B cell (primary cell): ENCODE measurements at regions not wholly inside any gene's neighbourhood (a gene's known extent, or its start where the extent isn't known, plus 50 kb on each side); places are given as distances from the start of the nearest gene placed in this dataset.
"Not testable (repeated sequence)": the region's sequence is repeated elsewhere in the genome, so short reads cannot be mapped to it uniquely, and the experiment has no call there.

Experiments used
- ATAC-seq: fragments of 200-7000 bp; cut with Tn5 transposase; one replicate; pipeline ENCODE4 v1.10.0; 2021; ENCODE audit warnings: low read depth, mild to moderate bottlenecking, moderate number of reproducible peaks, moderate library complexity
- CTCF ChIA-PET: fragments of 350-600 bp; sonication (Branson Sonifier 250); formaldehyde crosslinking; loops from one replicate; lab custom pipeline; 2021; ENCODE audit warnings: antibody characterized with exemption, inconsistent platforms; lab: Charles Lee
- POLR2A ChIA-PET: fragments of 350-600 bp; sonication (Branson Sonifier 250); formaldehyde crosslinking; loops from one replicate; lab custom pipeline; 2021; ENCODE audit warnings: antibody characterized with exemption; lab: Charles Lee
- DNase-seq: peaks from one replicate; pipeline ENCODE4 v3.0.0; 2013
- H2AFZ ChIP-seq: 2 replicates; pipeline ENCODE4 v1.6.1; 2012; ENCODE audit warnings: mild to moderate bottlenecking, low read depth, low read length; ENCODE audit not compliant: insufficient read depth, poor library complexity, severe bottlenecking
- H3K27ac ChIP-seq, 2 donors: 1 replicate in 1 of 2; 2 replicates in 1 of 2; pipeline ENCODE4 v1.5.1; 2012 to 2013; ENCODE audit warnings: low read length in 2 of 2, mild to moderate bottlenecking in 2 of 2, moderate library complexity in 1 of 2
- H3K27me3 ChIP-seq, 4 experiments: fragments of 200-600 bp in 1 of 4; sonication (generic) in 1 of 4; replicated peaks in 1 of 4; 1 replicate in 2 of 4; 2 replicates in 2 of 4; pipeline versions ENCODE4 v1.6.1 to v1.7.0; 2013 to 2016; ENCODE audit warnings: low read length in 3 of 4, mild to moderate bottlenecking in 2 of 4, mixed read lengths in 1 of 4, moderate library complexity in 1 of 4; ENCODE audit not compliant: insufficient read depth in 4 of 4, control insufficient read depth in 3 of 4; ENCODE audit errors: control extremely low read depth in 1 of 4
- H3K36me3 ChIP-seq, 2 experiments: replicated peaks in 1 of 2; 1 replicate in 1 of 2; 2 replicates in 1 of 2; pipeline versions ENCODE4 v1.6.1 to v1.7.1; 2013; ENCODE audit warnings: low read length in 1 of 2; ENCODE audit not compliant: insufficient read depth in 2 of 2, control insufficient read depth in 1 of 2; ENCODE audit errors: control extremely low read depth in 1 of 2, extremely low read depth in 1 of 2
- H3K4me1 ChIP-seq, 2 donors: fragments of 200-600 bp in 1 of 2; sonication (generic) in 1 of 2; 1 replicate in 1 of 2; 2 replicates in 1 of 2; pipeline versions ENCODE4 v1.5.1 to v1.6.1; 2013 to 2017; ENCODE audit warnings: low read length in 2 of 2; ENCODE audit not compliant: control insufficient read depth in 2 of 2, insufficient read depth in 2 of 2
- H3K4me2 ChIP-seq: replicated peaks from 2 replicates; pipeline ENCODE3; 2012; ENCODE audit warnings: mild to moderate bottlenecking, low read depth, low read length; ENCODE audit not compliant: poor library complexity, severe bottlenecking
- H3K4me3 ChIP-seq, 5 experiments: fragments of 200-600 bp in 1 of 5; sonication (generic) in 1 of 5; 1 replicate in 3 of 5; 2 replicates in 2 of 5; pipeline versions ENCODE4 v1.5.1 to v1.7.0; 2011 to 2016; ENCODE audit warnings: low read length in 4 of 5, mild to moderate bottlenecking in 4 of 5, low read depth in 2 of 5, control low read depth in 1 of 5, moderate library complexity in 1 of 5; ENCODE audit not compliant: insufficient read depth in 1 of 5; ENCODE audit errors: control extremely low read depth in 1 of 5, extremely low read depth in 1 of 5
- H3K79me2 ChIP-seq: fragments of 200-600 bp; sonication (generic); one replicate; pipeline ENCODE4 v1.6.0; 2016; ENCODE audit warnings: low read length; ENCODE audit not compliant: control insufficient read depth, insufficient read depth
- H3K9ac ChIP-seq: fragments of 200-600 bp; sonication (generic); 2 replicates; pipeline ENCODE4 v1.6.1; 2017; ENCODE audit warnings: mild to moderate bottlenecking, low read length, moderate library complexity
- H3K9me3 ChIP-seq, 3 donors: one replicate each; pipeline versions ENCODE4 v1.6.1 to v1.7.1; 2013; ENCODE audit warnings: low read length in 2 of 3; ENCODE audit not compliant: control insufficient read depth in 2 of 3, insufficient read depth in 1 of 3; ENCODE audit errors: control extremely low read depth in 1 of 3
- H4K20me1 ChIP-seq: 2 replicates; pipeline ENCODE4 v1.6.0; 2012; ENCODE audit warnings: mild to moderate bottlenecking, low read length; ENCODE audit not compliant: insufficient read depth, control insufficient read depth, poor library complexity, severe bottlenecking
- H3K27ac Mint-ChIP-seq: one replicate; pipeline ENCODE4 v1.8.0; 2021; ENCODE audit warnings: mixed read lengths
- H3K27me3 Mint-ChIP-seq: one replicate; pipeline ENCODE4 v1.8.0; 2021; ENCODE audit warnings: mixed read lengths
- H3K4me1 Mint-ChIP-seq: one replicate; pipeline ENCODE4 v1.8.0; 2021; ENCODE audit warnings: mixed read lengths
- H3K4me3 Mint-ChIP-seq: one replicate; pipeline ENCODE4 v1.8.0; 2021; ENCODE audit warnings: mixed read lengths
- H3K9me3 Mint-ChIP-seq: one replicate; pipeline ENCODE4 v1.8.0; 2022; ENCODE audit warnings: mixed read lengths; ENCODE audit not compliant: insufficient read depth
- EZH2 ChIP-seq: IDR thresholded peaks from 2 replicates; pipeline ENCODE4 v1.6.1; 2012; ENCODE audit warnings: borderline replicate concordance, low read depth, mild to moderate bottlenecking, moderate library complexity, low read length; ENCODE audit not compliant: insufficient read depth, poor library complexity, severe bottlenecking
- WGBS: methylation state at CpG from one replicate; pipeline ENCODE4 v1.1.5; 2013; ENCODE audit warnings: missing lambda C conversion rate; ENCODE audit not compliant: insufficient coverage; 5-methylcytosine and 5-hydroxymethylcytosine counted together
- intact Hi-C: fragments of 100-400 bp; cut with micrococcal nuclease; formaldehyde crosslinking; loops from one replicate; pipeline ENCODE4 v1.10.0; 2022
- TF ChIP-seq, protein P1 (sequence below): fragments of 200-600 bp; IDR thresholded peaks from one replicate; pipeline ENCODE4 v1.8.0; 2022; ENCODE audit warnings: antibody characterized with exemption, mild to moderate bottlenecking

DNA sequence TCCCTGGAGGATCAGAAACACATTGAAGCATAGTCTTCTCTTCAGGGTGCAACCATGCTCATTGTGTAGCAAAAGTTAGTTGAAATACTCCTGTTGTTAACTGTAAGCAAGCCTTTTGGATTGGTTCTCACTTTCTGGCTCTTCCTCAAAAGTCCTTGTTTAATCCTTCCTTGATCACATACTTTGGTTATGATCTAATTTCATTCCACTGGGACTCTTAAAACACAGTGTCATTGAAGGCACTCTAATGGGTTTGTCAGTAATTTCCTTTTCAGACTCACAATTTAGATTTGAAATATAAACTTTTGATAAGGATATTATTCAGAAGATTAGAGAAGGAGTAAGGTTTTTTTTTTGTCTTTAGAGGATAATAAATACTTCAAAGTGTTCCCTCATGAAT lies 451.7 kb upstream of the SGO1 start:
- Mint-ChIP-seq H3K27ac (no peak overlapping the region), H3K9me3 (peaks cover 4% of the 10 kb centered on the region), H3K27me3 (no peaks in the 10 kb centered on the region), H3K4me1 (no peaks in the 10 kb centered on the region), H3K4me3 (no peak overlapping the region)
- POLR2A ChIA-PET: no interaction called here
- Histone ChIP-seq H3K36me3 (no peaks in the 10 kb centered on the region), H3K9ac (no peak overlapping the region), H3K27me3 (no peaks in the 10 kb centered on the region), H3K4me1 (no peaks in the 10 kb centered on the region), H3K4me2 (no peak overlapping the region), H3K9me3 (no peaks in the 10 kb centered on the region), H3K27ac (no peak overlapping the region), H4K20me1 (no peaks in the 10 kb centered on the region), H3K79me2 (no peaks in the 10 kb centered on the region), H2AFZ (no peak overlapping the region), H3K4me3 (no peak overlapping the region)
- no peak for DNase-seq
- intact Hi-C loops: no loop called here
- TF ChIP-seq, protein P1, sequence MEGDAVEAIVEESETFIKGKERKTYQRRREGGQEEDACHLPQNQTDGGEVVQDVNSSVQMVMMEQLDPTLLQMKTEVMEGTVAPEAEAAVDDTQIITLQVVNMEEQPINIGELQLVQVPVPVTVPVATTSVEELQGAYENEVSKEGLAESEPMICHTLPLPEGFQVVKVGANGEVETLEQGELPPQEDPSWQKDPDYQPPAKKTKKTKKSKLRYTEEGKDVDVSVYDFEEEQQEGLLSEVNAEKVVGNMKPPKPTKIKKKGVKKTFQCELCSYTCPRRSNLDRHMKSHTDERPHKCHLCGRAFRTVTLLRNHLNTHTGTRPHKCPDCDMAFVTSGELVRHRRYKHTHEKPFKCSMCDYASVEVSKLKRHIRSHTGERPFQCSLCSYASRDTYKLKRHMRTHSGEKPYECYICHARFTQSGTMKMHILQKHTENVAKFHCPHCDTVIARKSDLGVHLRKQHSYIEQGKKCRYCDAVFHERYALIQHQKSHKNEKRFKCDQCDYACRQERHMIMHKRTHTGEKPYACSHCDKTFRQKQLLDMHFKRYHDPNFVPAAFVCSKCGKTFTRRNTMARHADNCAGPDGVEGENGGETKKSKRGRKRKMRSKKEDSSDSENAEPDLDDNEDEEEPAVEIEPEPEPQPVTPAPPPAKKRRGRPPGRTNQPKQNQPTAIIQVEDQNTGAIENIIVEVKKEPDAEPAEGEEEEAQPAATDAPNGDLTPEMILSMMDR: no peak
- TF ChIP-seq EZH2: no peak
- ATAC-seq: no peak
- CTCF ChIA-PET: no interaction called here

DNA sequence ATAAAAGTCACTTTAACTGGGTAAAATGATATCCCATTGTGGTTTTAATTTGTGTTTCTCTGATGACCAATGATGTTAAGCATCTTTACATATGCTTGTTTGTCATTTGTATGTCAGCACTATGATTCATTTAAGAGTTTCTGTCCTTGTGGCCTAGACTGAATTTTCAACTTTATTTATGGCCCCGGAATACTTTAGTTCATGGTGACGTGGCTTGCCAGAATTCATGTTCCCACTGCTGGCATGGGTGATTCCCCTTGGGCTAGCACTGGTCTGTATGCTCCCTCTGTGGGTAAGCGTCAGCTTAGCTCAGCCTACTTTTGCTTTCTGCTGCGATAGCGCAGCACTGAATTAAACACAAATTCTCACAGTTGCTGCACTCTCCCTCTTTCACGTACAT lies 436.3 kb upstream of the SGO1 start:
- TF ChIP-seq EZH2: no peak
- TF ChIP-seq, protein P1: no peak
- CTCF ChIA-PET: no interaction called here
- POLR2A ChIA-PET: no interaction called here
- intact Hi-C loops: no loop called here
- H3K4me2 ChIP-seq: no peak overlapping the region
- Mint-ChIP-seq H3K27ac (no peak overlapping the region), H3K4me3 (no peak overlapping the region), H3K9me3 (peaks cover 9% of the 10 kb centered on the region), H3K4me1 (no peaks in the 10 kb centered on the region), H3K27me3 (no peaks in the 10 kb centered on the region)
- no peaks in the 10 kb centered on the region for H4K20me1 ChIP-seq
- no peaks in the 10 kb centered on the region for H3K4me1 ChIP-seq
- H3K9ac ChIP-seq: no peak overlapping the region
- H3K27ac ChIP-seq: no peak overlapping the region
- no peaks in the 10 kb centered on the region for H3K27me3 ChIP-seq
- no peaks in the 10 kb centered on the region for H3K36me3 ChIP-seq
- no peak for DNase-seq
- no peaks in the 10 kb centered on the region for H3K79me2 ChIP-seq
- ATAC-seq: no peak
- peaks cover 0 to 4% (median 0%) of the 10 kb centered on the region in 3 donors for H3K9me3 ChIP-seq
- H3K4me3 ChIP-seq: no peak overlapping the region
- 100% methylated on average over 3 of the region's 6 CpGs for WGBS
- H2AFZ ChIP-seq: no peak overlapping the region

DNA sequence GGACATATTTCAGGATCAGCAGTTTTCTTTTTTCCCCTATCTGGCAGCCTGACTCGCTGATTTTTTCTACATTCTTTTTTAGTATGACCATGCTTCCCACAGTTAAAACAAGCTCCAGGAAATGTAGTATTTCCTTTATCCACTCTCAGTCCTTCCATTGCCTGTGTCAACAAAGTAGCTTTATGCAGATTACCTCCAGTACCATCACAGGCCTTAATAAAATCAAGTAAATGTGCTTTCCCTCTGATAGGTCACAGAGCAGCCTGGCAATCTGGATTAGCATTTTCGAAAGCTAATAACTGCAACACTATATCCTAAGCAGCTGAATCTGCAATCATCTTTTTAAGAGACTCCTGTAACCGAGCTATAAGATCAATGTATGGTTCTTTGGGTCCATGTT lies 432.6 kb upstream of the SGO1 start:
- CTCF ChIA-PET: not testable (repeated sequence)

More for the DNA sequence above, 432.6 kb upstream of the SGO1 start:
- H3K4me1 Mint-ChIP-seq, H3K9ac ChIP-seq, H3K27me3 Mint-ChIP-seq, intact Hi-C loops, H3K27ac Mint-ChIP-seq, H3K27ac ChIP-seq, H2AFZ ChIP-seq, DNase-seq, H3K27me3 ChIP-seq, H3K4me3 Mint-ChIP-seq, ATAC-seq, POLR2A ChIA-PET, H3K79me2 ChIP-seq, H3K4me3 ChIP-seq, H3K4me2 ChIP-seq, H4K20me1 ChIP-seq, H3K36me3 ChIP-seq, H3K4me1 ChIP-seq: not testable (repeated sequence)
- WGBS: 10% methylated on average over 1 of the region's 3 CpGs
- peaks cover 0 to 11% (median 10%) of the 10 kb centered on the region in 3 donors for H3K9me3 ChIP-seq
- H3K9me3 Mint-ChIP-seq: peaks cover 11% of the 10 kb centered on the region
